ENCODE measurements at regions not wholly inside any gene's neighbourhood (a gene's known extent, or its start where the extent isn't known, plus 50 kb on each side); places are given as distances from the start of the nearest gene placed in this dataset.

DNA sequence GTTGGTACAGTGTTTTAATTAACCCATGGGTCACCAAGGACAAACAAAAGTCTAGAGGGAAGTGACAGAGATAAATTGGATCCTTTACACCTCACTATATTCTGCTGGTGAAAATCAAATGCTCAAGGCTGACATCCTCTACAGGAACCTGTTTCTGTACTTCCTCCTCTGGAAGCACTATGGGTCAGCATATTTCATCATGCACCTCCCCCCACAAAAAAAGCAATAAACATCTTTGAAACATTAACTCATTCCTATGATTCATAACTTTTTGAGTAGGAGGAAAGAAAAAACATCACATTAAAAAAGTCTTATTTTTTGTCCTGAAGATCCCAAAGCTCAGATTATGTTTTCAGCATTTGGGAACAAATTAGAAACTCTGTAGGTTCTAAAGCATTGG is 588.3 kb upstream of the SGCG start:
- no peak overlapping the region for H3K27ac ChIP-seq
- TF ChIP-seq, protein P1, sequence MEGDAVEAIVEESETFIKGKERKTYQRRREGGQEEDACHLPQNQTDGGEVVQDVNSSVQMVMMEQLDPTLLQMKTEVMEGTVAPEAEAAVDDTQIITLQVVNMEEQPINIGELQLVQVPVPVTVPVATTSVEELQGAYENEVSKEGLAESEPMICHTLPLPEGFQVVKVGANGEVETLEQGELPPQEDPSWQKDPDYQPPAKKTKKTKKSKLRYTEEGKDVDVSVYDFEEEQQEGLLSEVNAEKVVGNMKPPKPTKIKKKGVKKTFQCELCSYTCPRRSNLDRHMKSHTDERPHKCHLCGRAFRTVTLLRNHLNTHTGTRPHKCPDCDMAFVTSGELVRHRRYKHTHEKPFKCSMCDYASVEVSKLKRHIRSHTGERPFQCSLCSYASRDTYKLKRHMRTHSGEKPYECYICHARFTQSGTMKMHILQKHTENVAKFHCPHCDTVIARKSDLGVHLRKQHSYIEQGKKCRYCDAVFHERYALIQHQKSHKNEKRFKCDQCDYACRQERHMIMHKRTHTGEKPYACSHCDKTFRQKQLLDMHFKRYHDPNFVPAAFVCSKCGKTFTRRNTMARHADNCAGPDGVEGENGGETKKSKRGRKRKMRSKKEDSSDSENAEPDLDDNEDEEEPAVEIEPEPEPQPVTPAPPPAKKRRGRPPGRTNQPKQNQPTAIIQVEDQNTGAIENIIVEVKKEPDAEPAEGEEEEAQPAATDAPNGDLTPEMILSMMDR (IDR thresholded peaks at IDR 0.05), result no peak
- no peak for TF ChIP-seq ZFX (IDR thresholded peaks at IDR 0.05; ENCODE audit: borderline replicate concordance)

DNA sequence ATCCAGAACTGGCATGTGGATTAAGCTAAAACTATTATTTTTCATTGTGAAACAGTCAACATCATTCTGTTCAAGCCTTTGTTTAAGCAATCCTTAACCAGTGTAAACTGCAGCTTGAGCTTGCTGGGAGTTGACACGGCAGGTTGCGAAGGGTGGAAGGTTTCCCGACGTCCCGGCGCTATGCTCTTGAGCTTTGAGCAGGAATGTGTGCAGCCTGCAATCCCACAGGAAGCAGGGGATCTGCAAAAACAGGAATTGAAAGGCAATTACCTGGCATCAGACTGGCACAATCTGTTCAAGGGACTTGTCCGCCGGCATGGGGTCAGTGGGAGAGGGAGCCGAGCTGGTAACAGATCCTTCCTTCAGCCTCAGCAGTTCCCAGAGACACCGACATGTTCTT is 586.7 kb upstream of the SGCG start:
- H3K27ac ChIP-seq, result no peak overlapping the region
- TF ChIP-seq ZFX (IDR thresholded peaks at IDR 0.05; ENCODE audit: borderline replicate concordance), result no peak
- TF ChIP-seq, protein P1 (IDR thresholded peaks at IDR 0.05), result no peak

DNA sequence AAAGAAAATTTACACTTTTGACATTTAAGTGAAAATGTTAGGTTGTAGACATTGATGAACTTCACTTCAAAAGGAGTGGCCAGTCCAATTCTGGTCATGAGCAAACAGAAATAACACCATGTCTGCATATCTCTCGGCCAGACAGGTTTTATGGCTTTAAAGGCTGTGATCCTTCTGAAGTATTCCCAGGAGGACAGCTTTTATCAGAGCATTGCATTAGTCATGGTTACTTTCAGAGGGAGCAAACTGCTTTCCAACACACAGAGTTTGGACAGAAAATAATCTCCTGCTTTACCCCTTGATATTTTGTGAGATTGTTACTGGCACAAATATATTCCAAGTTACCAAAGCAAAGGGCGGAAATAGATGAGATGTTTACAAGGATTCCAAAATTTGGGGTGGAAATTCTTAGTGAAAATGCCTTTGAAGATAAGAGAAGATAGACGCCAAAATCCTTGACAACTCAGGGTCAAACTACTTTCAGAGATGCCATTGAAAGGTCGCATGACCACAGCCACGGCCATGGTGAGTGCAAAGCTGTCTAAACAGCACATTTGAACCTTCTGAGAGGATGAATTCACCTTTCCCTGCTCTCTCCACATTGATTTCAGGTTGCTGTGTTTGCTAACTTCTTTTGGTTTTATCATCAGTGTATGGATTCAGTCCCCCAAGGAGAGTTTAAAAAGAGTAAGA is 584.5 kb upstream of the SGCG start:
- no peak overlapping the region for H3K27ac ChIP-seq
- TF ChIP-seq, protein P1 (IDR thresholded peaks at IDR 0.05), result no peak
- no peak for TF ChIP-seq ZFX (IDR thresholded peaks at IDR 0.05; ENCODE audit: borderline replicate concordance)

DNA sequence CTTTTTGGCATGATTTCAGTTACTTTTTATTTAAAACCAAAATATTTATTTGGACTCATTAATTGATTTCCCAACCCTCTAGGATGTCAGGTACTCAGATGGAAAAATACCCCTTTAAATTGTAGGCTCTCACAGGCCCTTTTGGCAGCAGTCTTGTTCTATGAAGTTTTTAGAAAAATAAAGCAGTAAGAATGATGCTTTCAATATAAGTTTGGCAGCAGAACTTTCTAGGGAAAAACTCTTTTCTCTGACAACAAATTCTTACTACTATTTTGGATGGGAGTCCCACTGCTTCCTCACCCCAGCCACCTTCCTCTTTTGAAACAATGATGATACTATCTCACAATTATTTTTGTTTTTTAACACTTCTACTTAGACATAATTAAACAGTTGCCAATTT is 581.6 kb upstream of the SGCG start:
- no peak overlapping the region for H3K27ac ChIP-seq
- no peak for TF ChIP-seq ZFX (IDR thresholded peaks at IDR 0.05; ENCODE audit: borderline replicate concordance)
- TF ChIP-seq, protein P1 (IDR thresholded peaks at IDR 0.05), result no peak

DNA sequence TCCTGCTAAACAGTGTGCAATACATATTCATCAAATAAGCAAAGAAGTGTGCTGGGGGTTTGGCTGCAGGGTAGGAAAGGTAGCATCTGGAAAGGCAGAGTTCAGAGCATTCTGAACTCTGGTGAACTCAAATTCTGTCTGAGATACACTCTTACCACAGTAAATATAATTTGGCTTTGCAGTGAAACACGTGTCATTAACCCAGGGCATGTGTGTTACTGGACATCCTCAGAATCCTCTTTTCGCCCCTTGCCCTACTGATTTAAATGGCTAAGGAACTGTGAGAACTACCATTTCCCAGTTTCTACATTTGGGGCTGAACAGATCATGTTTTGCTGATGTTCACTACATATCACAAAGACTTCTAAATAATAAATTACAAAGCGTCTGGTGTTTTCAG is 562.8 kb upstream of the SGCG start:
- H3K27ac ChIP-seq, result no peak overlapping the region
- TF ChIP-seq, protein P1 (IDR thresholded peaks at IDR 0.05), result no peak
- TF ChIP-seq ZFX (IDR thresholded peaks at IDR 0.05; ENCODE audit: borderline replicate concordance), result no peak

DNA sequence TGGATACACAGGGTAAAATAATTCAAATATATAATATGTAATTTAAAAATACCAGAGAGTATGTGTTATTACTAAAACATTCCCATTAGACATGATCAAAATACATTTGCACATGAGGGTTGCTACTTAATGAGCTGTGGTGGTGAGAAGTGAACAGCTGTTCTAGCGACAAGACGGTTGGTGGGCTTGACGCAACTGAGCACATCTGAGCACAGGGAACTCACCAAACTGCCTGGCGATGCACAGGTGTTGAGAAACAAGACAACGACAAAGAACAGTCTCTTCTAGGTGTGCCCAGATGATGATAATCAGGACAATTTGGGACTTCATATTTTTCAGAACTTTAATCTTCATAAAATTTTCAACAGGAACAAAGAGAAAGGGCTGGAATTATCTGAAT is 555.1 kb upstream of the SGCG start:
- H3K27ac ChIP-seq, result no peak overlapping the region
- TF ChIP-seq, protein P1 (IDR thresholded peaks at IDR 0.05), result no peak
- no peak for TF ChIP-seq ZFX (IDR thresholded peaks at IDR 0.05; ENCODE audit: borderline replicate concordance)

DNA sequence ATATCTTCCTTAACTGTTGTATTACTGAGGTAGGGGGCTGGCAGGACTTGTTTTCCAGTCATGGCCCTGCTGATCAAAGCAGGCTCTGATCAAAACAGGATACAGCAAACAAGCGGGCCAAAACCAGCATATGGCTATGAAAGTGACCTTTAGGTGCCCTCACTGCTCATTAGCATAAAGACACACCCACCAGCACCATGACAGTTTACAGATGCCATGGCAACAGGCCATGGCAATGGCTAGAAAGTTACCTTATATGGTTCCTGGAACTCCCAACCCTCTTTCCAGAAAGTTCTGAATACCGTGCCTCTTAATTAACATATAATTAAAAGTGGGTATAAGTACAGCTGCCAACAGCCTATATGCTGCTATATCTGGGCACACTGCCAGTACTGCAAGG is 551.4 kb upstream of the SGCG start:
- TF ChIP-seq, protein P1 (IDR thresholded peaks at IDR 0.05), result no peak

More for the DNA sequence above, 551.4 kb upstream of the SGCG start:
- H3K27ac ChIP-seq, result no peak overlapping the region

Measured in 22Rv1 (cell line).